IPS-NIHi7 (cell line): ENCODE measurements at regions not wholly inside any gene's neighbourhood (a gene's known extent, or its start where the extent isn't known, plus 50 kb on each side); places are given as distances from the start of the nearest gene placed in this dataset.

Source experiments
- DNase-seq: peaks from one replicate; pipeline ENCODE4 v3.0.0; 2012; ENCODE audit warnings: mixed read lengths; ENCODE audit errors: extremely low spot score

DNA sequence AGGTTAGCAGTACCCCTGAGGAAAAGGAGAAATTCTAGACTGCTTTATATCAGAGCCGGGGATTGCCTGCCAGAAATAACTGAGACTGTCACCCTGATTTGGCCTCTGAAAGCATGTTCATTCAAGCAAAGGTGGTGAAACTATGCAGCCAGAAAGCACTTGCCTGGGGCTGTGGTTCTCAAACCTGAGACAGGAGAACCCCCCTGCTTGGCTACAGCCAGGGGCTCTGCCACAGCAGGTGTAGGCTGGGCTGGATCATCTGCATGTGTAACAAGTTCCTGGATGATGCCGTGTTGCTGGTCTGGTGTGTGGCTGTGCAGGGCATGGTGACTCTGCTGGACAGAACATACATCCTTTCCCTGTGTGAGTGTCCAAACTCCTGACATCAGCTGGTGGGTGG is 157.8 kb downstream of the NXNL2 start:
- no peak for DNase-seq

DNA sequence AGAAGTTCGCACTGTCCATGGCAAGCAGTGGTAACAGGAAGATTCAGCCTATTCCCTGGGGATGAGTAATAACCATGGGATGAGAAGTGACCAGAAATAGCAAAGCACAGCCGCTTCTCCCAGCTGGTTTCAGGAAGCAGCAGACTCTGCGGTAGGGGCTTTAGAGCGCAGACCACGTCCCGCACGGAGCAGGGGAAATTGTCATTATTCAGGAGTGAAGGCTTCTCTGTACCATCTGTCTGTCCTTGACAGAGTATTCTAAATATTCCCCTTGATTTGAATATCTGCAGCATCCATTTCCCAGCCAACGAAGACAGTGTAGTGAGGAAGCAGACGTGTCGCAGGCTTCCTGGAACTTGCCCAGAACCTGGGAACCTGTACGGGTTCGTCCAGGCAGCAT is 159.6 kb downstream of the NXNL2 start:
- no peak for DNase-seq

DNA sequence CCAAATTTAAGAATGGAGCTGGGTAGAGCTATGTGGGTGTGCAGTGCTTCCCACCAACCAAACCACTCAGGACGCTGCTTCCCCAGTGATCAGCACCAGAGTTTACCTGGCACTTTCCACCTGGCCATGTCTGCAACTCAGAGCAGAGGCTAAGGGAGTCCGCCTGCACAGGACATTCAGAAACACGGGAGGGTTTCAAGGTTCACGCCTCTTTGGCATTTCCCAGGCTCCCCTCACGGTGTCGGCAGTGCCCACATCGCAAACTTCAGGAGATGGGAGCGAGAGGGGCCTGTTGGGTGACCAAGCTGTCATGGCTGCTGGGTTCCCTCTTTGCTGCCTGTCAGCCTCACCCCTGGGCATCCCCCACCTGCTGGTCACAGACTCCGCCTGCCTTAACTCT is 161.5 kb downstream of the NXNL2 start:
- DNase-seq = no peak

DNA sequence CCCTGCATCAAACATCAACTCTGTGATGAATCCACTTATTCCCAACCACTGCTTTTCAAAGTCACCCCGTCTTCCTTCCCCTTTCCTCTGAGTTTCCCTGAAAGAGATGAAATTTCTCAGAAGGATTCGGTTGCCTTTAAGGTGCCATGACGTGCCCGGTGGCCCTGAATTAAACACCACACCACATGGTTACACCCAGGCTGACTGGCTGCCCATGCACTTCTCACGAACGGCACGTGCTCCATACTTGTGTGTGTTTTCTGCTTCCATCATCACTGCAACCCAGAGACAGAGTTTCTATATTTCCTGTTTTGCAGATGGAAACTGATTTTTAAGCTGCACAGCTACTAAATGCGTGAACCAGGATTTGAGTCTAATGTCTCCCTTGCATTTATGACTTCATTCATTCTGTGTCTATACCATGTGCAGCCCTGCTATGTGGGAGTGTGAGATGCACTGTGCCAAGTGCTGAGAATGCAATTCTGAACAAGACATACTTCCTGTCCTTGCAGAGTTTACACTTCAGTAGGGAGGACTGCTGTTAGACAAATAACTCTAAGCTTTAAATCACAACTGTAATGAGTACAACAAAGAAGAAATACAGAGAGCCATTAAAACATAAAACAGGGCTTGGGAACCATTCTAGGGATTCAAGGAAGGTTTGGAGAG is 162.9 kb downstream of the NXNL2 start:
- no peak for DNase-seq

DNA sequence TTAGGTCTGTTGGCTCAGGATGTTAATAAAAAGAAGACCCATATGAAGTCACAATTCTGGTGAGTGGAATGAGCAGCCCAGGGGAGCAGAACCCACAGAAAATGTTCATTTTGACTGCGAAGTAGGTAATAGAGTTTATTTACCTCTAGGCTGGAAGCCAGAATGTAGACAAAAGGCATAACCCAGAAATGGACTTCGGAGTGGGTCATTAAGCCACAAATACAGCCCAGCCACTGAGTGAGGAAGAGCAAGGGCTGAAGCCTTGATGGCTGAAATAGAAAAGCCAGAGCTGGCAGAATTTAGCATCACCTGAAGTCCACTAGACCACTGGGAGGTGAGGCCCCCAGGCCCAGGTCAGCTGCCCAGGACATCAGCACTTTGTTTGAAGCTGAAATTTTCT is 168.0 kb downstream of the NXNL2 start:
- no peak for DNase-seq

DNA sequence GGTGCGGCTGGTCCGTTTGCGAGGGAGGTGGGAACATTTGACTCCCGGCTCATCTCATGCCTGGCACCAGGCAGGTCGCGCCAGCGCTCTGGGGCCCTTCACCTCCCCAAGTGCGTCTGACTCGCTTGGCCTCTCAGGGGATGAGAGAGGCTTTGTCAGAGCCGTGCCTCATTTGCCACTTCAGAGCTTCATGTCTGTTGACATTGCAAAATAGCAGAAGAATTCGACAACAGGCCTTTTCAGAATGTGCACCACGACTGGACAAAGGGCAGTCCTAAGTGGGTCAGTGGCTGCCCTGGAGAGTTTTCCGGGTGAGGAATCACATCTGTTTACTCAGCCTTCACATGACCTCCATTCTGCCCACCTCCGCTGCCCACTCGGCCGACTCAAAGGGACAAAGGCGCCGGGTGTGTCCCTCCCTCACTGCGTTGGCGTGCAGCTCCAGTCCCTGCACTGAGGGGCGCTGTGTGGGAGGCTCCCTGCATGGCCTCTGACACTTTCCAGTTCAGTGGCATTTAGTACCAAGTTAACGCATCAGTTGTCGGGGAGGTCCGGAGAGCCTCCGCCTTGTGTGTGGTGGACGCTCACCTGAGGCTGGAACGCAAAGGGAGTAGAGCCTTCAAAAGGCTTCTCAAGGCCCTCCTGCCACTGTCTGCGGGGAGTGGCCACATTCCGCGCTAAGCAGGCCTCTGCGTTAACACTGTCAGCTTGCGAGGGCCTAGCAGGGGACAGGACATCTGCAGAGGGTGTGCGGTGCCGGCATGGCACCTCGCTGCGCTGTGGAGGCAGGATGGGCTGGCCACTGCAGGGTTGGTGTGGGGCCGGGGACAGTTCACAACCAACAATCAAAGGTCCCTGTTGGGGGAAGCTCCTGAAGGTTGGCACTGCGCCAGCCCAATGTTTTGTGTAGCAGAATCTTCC is 171.5 kb downstream of the NXNL2 start:
- no peak for DNase-seq

DNA sequence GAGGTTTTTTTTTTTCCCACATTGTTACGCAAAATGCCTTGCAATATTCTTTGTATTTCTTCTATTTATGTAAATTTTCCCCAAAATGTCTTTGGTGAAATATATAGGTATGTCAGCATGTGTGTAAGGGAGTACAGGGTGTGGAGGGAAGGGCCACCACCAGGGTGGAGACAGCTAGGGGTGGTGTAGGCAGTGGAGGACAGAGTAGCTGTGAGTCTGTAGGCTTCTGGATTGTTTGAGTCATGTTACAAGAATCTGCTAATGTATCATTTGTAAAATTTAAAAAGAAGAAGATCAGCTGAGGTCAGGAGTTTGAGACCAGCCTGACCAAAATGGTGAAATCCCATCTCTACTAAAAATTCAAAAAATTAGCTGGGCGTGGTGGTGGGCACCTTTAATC is 175.5 kb downstream of the NXNL2 start:
- no peak for DNase-seq

DNA sequence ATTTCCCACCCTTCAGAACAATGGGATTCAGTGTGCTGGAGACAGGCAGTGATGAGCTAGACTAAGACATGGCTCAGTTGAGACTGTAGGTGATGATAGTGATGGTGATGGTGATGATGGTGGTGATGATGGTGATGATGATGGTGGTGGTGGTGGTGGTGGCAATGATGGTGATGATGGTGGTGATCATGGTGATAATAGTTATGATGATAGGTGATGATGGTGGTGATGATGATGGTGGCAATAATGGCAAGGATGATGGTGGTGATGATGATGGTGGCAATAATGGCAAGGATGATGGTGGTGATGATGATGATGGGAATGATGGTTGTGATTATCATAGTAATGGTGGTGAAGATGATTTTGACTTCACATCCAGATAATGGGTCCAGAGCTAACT is 176.7 kb downstream of the NXNL2 start:
- DNase-seq = no peak

DNA sequence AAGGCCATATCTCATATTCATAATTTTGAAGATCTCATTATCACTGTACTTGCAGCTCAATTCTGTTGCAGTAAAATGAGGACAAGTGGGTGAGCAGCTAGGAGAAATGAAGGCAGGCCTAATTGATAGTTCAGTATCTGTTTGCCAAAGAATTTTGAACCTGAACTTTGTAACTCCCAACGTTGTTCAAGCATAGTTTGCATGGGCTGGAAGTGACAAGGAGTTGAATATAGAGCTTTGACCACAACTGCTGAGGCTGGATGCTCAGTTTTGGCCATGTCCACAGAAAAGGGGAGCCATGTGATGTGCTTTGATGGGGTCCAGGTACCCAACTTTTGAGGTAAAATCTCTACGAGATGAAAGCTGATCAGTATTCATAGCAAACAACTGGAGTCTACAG is 177.5 kb downstream of the NXNL2 start:
- no peak for DNase-seq

DNA sequence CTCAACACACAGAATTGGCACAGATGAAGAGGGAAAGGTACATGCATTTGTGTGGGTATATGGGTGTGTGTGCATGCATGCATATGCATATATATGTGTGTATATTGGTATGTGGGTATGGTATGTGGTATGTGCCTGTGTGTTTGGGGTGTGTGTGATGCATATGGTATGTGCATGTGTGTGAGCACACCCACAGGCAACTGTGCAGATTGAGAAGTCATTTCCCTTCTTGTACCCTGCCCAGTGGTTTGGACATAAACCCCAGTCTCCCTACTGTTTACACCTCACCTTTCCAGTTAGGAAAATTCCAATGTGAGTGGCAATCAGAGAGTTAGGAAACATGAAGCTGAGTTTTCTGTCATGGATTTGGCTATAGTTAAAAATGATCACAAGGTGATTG is 178.0 kb downstream of the NXNL2 start:
- no peak for DNase-seq

DNA sequence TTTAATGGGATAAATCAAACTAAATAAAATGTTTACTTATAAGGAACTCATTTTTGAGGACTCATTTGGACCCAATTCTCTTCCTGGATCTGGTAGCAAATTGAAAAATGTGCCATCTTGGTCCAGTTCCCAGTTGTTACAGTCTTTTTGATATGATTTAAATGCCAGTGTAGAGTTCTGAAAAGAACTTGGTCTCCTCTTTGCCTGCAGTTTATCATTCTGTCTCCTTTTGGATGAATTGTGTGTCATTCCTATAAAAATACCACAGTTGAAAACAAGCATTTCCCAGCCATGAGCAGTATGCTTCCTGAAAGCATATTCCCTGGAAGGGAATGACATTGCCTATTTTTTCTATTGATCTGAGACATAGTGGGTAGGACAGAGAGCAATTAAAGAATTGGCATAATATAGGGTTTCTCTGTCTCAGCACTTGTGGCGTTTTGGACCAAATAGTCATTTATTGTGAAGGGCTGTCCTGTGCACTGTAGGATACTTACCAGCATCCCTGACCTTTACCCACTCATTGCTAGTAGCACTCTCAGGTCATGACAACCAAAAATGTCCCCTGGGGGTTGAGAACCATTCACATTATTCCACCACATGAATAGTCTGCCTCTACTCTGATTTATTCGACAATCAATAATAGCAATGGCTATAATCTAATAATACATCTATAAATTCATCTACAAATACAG is 181.8 kb downstream of the NXNL2 start:
- no peak for DNase-seq

DNA sequence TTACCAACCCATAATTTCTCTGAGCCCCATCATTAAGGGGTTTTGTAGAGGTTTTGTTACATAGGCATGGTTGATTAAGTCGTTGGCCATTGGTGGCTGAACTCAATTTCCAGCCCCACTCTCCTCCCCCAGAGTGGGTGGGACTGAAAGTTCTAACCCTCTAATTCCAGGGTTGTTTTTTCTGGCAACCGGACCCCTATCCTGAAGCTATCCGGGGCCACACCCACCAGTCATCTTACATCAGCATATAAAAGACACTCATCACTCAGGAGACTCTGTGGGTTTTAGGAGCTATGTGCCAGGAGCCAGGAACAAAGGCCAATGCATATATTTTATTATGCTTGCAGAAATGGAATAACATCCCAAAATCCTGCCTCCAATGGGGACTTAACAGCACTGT is 186.0 kb downstream of the NXNL2 start:
- no peak for DNase-seq

DNA sequence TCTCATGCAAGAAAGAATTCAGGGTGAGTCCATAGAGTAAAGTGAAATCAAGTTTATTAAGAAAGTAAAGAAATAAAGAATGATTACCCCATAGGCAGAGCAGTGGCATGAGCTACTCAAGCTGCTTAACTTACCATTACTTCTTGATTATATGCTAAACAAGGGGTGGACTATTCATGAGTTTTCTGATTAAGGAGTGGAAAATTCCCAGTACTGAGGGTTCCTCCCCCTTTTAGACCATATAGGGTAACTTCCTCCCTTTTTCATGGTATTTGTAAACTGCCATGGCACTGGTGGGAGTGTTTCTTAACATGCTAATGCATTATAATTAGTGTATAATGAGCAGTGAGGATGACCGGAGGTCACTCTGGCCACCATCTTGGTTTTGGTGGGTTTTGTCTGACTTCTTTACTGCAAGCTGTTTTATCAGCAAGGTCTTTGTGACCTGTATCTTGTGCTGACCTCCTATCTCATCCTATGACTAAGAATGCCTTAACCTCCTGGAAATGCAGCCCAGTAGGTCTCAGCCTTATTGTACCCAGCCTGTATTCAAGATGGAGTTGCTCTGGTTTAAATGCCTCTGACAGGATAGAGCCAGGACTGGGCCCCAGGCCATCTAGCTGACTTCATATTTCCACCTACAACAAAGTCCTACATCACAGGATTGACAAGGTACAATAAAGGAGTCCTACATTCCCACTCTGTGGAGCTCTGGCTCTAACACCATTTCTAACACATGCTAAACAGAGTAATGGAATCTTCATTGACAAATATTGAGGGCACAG is 186.7 kb downstream of the NXNL2 start:
- no peak for DNase-seq

DNA sequence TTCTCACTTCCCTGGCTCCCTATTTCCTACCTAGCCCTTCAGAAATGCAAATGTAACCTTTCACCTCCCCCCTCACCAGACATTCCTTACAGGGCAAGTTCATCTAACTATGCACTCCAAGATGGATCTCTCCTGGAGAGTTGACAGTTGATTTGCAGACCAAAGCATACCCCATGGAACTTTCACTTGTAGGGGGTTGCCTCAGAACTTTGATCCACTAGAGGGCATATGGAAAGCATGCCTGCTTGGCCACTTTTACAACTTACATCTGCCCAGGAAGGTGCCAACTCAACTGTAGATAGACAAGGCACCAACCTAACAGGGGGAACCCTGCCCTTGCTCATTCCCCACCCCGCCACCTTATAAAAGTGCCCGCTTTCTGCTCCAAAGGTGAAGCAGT is 187.8 kb downstream of the NXNL2 start:
- DNase-seq = no peak

DNA sequence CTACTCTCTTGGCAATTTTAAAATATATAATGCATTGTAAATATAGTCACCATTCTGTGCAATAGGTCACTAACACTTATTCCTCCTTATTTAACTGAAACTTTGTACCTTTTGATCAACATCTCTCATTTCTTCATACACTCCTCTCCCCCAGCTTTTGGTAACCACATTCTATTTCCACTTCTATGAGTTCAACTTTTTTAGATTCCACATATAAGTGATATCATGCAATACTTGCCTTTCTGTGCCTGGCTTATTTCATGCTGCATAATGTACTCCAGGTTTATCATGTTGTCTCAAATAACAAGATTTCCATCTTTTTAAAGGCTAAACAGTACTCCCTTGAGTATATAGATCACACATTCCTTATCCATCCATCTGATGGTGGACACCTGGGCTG is 188.8 kb downstream of the NXNL2 start:
- DNase-seq = no peak

DNA sequence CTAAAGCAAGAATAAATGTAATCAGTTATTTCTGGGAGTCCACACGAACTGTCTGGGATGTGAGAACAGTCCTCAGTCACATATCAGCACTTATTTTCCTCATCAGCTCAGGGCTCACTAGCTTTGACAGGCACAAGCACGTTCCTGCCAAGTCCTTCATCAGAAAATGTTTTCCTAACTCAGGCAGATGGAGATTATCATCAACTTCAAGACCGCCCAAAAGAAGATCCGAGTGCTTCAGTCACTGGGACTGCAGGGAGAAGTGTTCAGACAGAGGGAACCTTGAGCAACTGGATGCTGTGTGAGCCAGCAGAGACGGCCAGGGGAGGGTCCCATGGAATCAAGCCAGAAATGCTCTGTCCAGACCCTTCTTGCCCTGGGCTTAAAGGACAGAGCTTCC is 189.4 kb downstream of the NXNL2 start:
- no peak for DNase-seq

DNA sequence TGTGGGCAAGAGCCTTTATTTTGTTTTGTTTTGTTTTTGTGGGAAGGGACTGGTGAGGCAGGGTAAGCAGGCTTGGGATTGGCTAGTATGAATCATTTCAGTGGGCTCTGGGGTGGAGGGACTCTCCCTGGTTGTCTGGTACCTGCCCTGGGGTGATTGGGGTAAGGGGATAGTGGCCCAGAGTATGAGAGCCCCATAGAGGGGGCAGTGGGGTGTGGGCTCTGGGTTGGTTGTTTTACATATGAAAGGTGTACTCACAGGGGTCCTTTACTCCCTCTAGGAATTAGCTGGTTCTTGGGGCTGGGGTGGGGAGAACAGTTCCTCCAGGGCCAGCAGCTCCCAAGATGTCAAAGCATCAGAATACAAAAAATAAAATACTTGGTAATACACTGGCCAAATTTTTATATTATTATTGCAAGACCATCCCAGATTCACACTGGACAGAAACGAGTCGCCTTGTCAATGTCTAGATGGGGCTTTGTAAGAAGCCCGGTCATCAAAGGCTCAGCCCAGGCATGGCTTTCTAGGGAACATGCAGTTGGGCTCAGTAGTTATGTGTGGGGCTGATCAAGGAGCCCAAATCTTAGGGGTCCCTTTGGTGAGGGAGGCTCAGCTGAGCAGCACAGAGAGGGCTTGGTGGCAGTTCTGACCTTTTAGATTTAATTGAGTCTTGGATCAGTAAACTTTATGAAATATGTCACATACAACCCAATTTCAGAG is 190.5 kb downstream of the NXNL2 start:
- DNase-seq = no peak

DNA sequence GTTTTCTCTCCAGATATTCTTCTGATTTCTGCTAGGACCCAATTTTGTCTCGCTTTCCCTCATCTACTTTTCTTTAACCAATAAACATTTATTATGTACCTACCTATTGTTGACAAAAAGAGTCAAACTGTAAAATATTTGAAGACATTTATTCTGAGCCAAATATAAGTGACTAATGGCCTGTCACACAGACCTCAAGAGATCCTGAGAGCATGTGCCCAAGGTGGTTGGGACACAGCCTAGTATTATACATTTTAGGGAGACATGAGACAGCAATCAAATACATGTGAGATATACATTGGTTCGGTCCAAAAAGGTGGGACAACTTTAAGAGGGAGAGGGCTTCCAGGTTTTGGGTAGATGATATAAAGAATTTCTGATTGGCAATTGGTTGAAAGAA is 191.8 kb downstream of the NXNL2 start:
- no peak for DNase-seq

DNA sequence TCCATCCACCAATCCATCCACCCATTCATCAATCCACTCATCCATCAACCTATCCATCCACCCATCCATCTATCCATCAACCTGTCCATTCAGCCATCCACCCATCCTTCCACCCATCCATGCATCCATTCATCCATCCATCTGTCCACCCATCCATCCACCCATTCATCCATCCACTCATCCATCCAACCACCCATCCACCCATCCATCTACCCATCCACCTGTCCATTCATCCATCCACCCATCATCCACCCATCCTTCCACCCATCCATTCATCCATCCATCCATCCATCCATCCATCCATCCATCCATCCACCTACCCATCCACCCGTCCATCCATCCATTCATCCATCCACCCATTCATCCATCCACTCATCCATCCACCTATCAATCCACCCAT is 195.8 kb downstream of the NXNL2 start:
- no peak for DNase-seq

DNA sequence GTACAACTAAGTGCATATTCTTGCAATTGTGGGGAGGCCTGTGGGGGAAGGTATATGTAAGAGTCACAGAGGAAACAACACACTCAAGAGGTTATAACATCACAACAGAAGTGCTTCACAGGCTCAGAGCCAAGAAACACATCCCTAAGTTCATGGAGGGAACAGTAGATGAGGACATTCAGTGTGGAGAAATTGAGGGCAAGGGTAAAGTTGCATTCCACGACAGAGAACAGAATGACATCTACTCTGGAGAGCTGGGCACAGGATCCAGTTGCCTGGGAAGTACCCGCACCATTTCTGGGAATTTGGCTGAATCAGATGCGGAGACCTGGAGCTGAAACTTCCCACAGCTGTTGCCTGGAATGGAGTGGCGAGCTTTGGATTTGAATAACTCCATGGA is 197.2 kb downstream of the NXNL2 start:
- no peak for DNase-seq

DNA sequence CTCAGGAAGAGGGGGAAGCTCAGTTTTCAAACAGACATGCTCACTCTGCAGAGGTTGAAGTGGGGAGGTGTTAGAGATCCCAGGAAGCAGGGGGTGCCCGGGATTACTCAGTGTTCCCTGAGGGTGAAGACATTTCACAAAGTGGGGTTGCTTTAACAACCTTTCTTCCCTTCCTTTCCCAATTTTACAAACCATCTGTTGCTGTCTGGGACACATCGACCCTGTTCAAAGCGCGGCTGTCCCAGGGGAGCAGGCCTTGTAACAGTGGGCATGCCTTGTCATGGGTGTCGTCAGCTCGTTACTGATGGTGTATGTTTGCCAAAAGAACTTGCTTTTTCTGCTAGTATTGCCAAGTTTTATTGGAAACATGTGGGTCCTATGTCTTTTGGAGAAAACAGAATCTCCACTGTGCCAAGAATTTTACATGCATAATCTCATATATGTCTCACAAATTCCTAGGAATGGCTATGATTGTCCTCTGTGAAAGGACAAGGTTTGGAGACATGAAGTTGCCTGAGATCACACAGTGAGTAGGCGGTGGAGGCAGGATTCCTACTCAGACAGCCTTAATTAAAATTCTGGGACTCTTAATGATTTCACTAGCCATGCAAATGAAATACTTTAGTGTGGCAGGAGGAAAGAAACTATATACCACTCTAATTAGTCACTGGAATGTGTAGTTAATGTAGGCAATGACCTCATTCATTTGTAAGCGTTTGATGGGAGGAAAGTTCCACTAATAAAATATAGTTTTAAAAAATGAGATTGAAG is 198.9 kb downstream of the NXNL2 start:
- no peak for DNase-seq
